GM23338 (cell line): ENCODE measurements at regions not wholly inside any gene's neighbourhood (a gene's known extent, or its start where the extent isn't known, plus 50 kb on each side); places are given as distances from the start of the nearest gene placed in this dataset.

Source experiments
- ATAC-seq: fragments of 200-7000 bp; cut with Tn5 transposase; 3 replicates; pipeline ENCODE4 v1.9.1; 2020
- DNase-seq: peaks from one replicate; pipeline ENCODE4 v3.0.0-alpha.2; 2015; ENCODE audit warnings: low spot score
- H2AFZ ChIP-seq: fragments of 200-600 bp; sonication (generic); 2 replicates; pipeline ENCODE4 v1.8.0; 2016; ENCODE audit warnings: antibody characterized with exemption, mild to moderate bottlenecking, moderate library complexity
- H3F3A ChIP-seq: fragments of 200-600 bp; sonication (generic); replicated peaks from 2 replicates; pipeline ENCODE4 v1.8.0; 2017; ENCODE audit warnings: antibody characterized with exemption, mixed run types, low read depth
- H3K27ac ChIP-seq: fragments of 200-600 bp; sonication (generic); 2 replicates; pipeline ENCODE4 v1.6.1; 2016; ENCODE audit warnings: low read depth
- H3K27me3 ChIP-seq: fragments of 200-600 bp; sonication (generic); 2 replicates; pipeline ENCODE4 v1.8.0; 2016; ENCODE audit warnings: mild to moderate bottlenecking, mixed run types, moderate library complexity; ENCODE audit not compliant: insufficient read depth
- H3K36me3 ChIP-seq: fragments of 200-600 bp; sonication (generic); 2 replicates; pipeline ENCODE4 v1.8.0; 2016; ENCODE audit warnings: mild to moderate bottlenecking; ENCODE audit not compliant: insufficient read depth
- H3K4me1 ChIP-seq: fragments of 200-600 bp; sonication (generic); 2 replicates; pipeline ENCODE4 v1.8.0; 2016; ENCODE audit warnings: mild to moderate bottlenecking, moderate library complexity; ENCODE audit not compliant: insufficient read depth
- H3K4me2 ChIP-seq: fragments of 200-600 bp; sonication (generic); 2 replicates; pipeline ENCODE4 v1.7.1; 2017; ENCODE audit warnings: mixed run types
- H3K4me3 ChIP-seq: fragments of 200-600 bp; sonication (generic); 2 replicates; pipeline ENCODE4 v1.6.1; 2016; ENCODE audit warnings: mixed run types
- H3K79me2 ChIP-seq: fragments of 200-600 bp; sonication (generic); replicated peaks from 2 replicates; pipeline ENCODE4 v1.8.0; 2017; ENCODE audit warnings: mild to moderate bottlenecking; ENCODE audit not compliant: insufficient read depth
- H3K9me2 ChIP-seq: fragments of 200-600 bp; sonication (generic); 2 replicates; pipeline ENCODE4 v1.8.0; 2017; ENCODE audit not compliant: insufficient read depth
- H4K20me1 ChIP-seq: fragments of 200-600 bp; sonication (generic); replicated peaks from 2 replicates; pipeline ENCODE4 v1.8.0; 2017; ENCODE audit warnings: mild to moderate bottlenecking; ENCODE audit not compliant: insufficient read depth
- H3K27ac Mint-ChIP-seq: 2 replicates; pipeline ENCODE4 v1.8.0; 2020; ENCODE audit warnings: inconsistent platforms, mild to moderate bottlenecking, moderate library complexity, mixed read lengths
- H3K27me3 Mint-ChIP-seq: 3 replicates; pipeline ENCODE4 v1.8.0; 2022; ENCODE audit warnings: low read depth, mild to moderate bottlenecking, moderate library complexity, mixed read lengths, inconsistent platforms; ENCODE audit not compliant: insufficient read depth, poor library complexity
- H3K36me3 Mint-ChIP-seq: 3 replicates; pipeline ENCODE4 v1.8.0; 2021; ENCODE audit warnings: low read depth, mild to moderate bottlenecking, inconsistent platforms, moderate library complexity, mixed read lengths
- H3K4me1 Mint-ChIP-seq: 3 replicates; pipeline ENCODE4 v1.8.0; 2020; ENCODE audit warnings: mild to moderate bottlenecking, inconsistent platforms, mixed read lengths
- H3K4me3 Mint-ChIP-seq: 3 replicates; pipeline ENCODE4 v1.8.0; 2021; ENCODE audit warnings: moderate library complexity, mild to moderate bottlenecking, inconsistent platforms, mixed read lengths
- H3K9me3 Mint-ChIP-seq: 3 replicates; pipeline ENCODE4 v1.8.0; 2020; ENCODE audit warnings: moderate library complexity, mild to moderate bottlenecking, inconsistent platforms, mixed read lengths
- CREB1 ChIP-seq: fragments of 250-450 bp; sonication (Bioruptor Pico); IDR thresholded peaks from 2 replicates; pipeline ENCODE4 v1.5.0; 2020; ENCODE audit warnings: low read depth, mild to moderate bottlenecking, moderate library complexity
- EZH2 ChIP-seq: fragments of 200-600 bp; sonication (generic); IDR thresholded peaks from one replicate; pipeline ENCODE4 v1.8.0; 2017; ENCODE audit warnings: antibody characterized with exemption, mild to moderate bottlenecking, low read depth; ENCODE audit not compliant: unreplicated experiment
- EZH2phosphoT487 ChIP-seq: fragments of 200-600 bp; sonication (generic); IDR thresholded peaks from one replicate; pipeline ENCODE4 v1.8.1; 2018; ENCODE audit warnings: antibody characterized with exemption; ENCODE audit not compliant: unreplicated experiment
- JUNB ChIP-seq: IDR thresholded peaks from one replicate; pipeline ENCODE4 v1.6.1; 2016; ENCODE audit warnings: antibody characterized with exemption; ENCODE audit not compliant: unreplicated experiment
- NANOG ChIP-seq: IDR thresholded peaks from 2 replicates; pipeline ENCODE4 v1.6.1; 2016; ENCODE audit warnings: antibody characterized with exemption, borderline replicate concordance
- POLR2AphosphoS5 ChIP-seq: IDR thresholded peaks from 2 replicates; pipeline ENCODE4 v1.6.1; 2016; ENCODE audit warnings: antibody characterized with exemption, low read depth
- STAT1 ChIP-seq: IDR thresholded peaks from one replicate; pipeline ENCODE4 v1.6.1; 2016; ENCODE audit warnings: antibody characterized with exemption; ENCODE audit not compliant: unreplicated experiment
- ZNF114 ChIP-seq: fragments of 250-450 bp; sonication (Bioruptor Pico); IDR thresholded peaks from 2 replicates; pipeline ENCODE4 v1.5.0; 2020; ENCODE audit warnings: mild to moderate bottlenecking, moderate library complexity
- ZNF331 ChIP-seq: fragments of 250-450 bp; sonication (Bioruptor Pico); IDR thresholded peaks from 2 replicates; pipeline ENCODE4 v1.5.0; 2020; ENCODE audit warnings: low read depth, mild to moderate bottlenecking, moderate library complexity
- TF ChIP-seq, protein P1 (sequence below): fragments of 250-450 bp; sonication (Bioruptor Pico); IDR thresholded peaks from 2 replicates; pipeline ENCODE4 v1.5.0; 2020; ENCODE audit warnings: mild to moderate bottlenecking, moderate library complexity
- TF ChIP-seq, protein P2 (sequence below): IDR thresholded peaks from one replicate; pipeline ENCODE4 v1.6.1; 2018; ENCODE audit warnings: antibody characterized with exemption; ENCODE audit not compliant: unreplicated experiment
- TF ChIP-seq, protein P3 (sequence below): IDR thresholded peaks from 2 replicates; pipeline ENCODE4 v1.6.1; 2016; ENCODE audit warnings: antibody characterized with exemption
- TF ChIP-seq, protein P4 (sequence below), 2 experiments: fragments of 200-600 bp in 1 of 2; sonication (generic) in 1 of 2; conservative IDR thresholded peaks; 2 replicates each; pipeline versions ENCODE4 v1.5.1 to v1.6.1; 2016 to 2017; ENCODE audit warnings: antibody characterized with exemption in 2 of 2, low read depth in 2 of 2, mild to moderate bottlenecking in 2 of 2, moderate library complexity in 1 of 2

DNA sequence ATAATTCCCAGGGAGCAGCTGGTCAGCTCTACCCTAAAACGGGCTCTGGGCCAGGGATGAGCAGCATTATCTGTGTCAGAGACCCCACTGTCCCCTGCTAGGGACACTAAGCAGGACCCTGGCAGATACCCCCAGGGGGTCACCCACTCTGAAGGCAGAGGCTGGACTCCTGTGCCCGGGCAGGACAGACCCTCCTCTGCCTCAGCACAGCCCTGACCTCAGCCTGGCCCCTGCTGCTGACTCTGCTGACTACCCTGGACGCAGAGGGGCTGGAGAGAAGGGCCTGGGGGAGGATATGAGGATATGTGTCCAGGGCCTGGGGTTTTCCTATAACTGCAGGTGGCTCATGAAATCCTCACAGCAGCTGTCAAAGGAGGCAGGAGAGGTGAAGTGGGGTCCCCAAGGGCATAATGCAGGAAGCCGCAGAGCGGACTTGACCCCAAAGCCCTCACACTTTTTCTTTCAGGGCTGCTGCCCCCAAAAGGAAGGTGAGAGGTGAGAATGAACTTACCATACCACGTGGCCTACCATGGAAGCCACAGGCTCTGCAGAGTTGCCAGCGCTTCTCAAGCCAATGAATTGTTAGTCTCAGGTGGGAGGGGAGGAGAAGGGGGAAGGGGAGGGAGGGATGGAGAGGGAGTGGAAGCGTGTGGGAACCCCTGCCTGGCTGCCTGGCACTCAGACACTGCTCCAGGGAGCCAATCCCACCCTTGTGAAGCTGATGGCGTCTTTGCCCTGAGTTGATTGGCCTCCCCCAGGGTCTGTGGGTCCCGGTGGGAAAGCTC lies 76.7 kb upstream of the WNT11 start:
- H3K36me3 ChIP-seq = no peaks in the 10 kb centered on the region
- H3K27ac ChIP-seq = no peak overlapping the region
- H3K27ac Mint-ChIP-seq = no peak overlapping the region
- TF ChIP-seq, protein P1, sequence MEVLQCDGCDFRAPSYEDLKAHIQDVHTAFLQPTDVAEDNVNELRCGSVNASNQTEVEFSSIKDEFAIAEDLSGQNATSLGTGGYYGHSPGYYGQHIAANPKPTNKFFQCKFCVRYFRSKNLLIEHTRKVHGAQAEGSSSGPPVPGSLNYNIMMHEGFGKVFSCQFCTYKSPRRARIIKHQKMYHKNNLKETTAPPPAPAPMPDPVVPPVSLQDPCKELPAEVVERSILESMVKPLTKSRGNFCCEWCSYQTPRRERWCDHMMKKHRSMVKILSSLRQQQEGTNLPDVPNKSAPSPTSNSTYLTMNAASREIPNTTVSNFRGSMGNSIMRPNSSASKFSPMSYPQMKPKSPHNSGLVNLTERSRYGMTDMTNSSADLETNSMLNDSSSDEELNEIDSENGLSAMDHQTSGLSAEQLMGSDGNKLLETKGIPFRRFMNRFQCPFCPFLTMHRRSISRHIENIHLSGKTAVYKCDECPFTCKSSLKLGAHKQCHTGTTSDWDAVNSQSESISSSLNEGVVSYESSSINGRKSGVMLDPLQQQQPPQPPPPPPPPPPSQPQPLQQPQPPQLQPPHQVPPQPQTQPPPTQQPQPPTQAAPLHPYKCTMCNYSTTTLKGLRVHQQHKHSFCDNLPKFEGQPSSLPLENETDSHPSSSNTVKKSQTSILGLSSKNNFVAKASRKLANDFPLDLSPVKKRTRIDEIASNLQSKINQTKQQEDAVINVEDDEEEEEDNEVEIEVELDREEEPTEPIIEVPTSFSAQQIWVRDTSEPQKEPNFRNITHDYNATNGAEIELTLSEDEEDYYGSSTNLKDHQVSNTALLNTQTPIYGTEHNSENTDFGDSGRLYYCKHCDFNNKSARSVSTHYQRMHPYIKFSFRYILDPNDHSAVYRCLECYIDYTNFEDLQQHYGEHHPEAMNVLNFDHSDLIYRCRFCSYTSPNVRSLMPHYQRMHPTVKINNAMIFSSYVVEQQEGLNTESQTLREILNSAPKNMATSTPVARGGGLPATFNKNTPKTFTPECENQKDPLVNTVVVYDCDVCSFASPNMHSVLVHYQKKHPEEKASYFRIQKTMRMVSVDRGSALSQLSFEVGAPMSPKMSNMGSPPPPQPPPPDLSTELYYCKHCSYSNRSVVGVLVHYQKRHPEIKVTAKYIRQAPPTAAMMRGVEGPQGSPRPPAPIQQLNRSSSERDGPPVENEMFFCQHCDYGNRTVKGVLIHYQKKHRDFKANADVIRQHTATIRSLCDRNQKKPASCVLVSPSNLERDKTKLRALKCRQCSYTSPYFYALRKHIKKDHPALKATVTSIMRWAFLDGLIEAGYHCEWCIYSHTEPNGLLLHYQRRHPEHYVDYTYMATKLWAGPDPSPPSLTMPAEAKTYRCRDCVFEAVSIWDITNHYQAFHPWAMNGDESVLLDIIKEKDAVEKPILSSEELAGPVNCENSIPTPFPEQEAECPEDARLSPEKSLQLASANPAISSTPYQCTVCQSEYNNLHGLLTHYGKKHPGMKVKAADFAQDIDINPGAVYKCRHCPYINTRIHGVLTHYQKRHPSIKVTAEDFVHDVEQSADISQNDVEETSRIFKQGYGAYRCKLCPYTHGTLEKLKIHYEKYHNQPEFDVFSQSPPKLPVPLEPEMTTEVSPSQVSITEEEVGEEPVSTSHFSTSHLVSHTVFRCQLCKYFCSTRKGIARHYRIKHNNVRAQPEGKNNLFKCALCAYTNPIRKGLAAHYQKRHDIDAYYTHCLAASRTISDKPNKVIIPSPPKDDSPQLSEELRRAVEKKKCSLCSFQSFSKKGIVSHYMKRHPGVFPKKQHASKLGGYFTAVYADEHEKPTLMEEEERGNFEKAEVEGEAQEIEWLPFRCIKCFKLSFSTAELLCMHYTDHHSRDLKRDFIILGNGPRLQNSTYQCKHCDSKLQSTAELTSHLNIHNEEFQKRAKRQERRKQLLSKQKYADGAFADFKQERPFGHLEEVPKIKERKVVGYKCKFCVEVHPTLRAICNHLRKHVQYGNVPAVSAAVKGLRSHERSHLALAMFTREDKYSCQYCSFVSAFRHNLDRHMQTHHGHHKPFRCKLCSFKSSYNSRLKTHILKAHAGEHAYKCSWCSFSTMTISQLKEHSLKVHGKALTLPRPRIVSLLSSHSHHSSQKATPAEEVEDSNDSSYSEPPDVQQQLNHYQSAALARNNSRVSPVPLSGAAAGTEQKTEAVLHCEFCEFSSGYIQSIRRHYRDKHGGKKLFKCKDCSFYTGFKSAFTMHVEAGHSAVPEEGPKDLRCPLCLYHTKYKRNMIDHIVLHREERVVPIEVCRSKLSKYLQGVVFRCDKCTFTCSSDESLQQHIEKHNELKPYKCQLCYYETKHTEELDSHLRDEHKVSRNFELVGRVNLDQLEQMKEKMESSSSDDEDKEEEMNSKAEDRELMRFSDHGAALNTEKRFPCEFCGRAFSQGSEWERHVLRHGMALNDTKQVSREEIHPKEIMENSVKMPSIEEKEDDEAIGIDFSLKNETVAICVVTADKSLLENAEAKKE (CRISPR knock-in tag) = no peak
- TF ChIP-seq, protein P2, sequence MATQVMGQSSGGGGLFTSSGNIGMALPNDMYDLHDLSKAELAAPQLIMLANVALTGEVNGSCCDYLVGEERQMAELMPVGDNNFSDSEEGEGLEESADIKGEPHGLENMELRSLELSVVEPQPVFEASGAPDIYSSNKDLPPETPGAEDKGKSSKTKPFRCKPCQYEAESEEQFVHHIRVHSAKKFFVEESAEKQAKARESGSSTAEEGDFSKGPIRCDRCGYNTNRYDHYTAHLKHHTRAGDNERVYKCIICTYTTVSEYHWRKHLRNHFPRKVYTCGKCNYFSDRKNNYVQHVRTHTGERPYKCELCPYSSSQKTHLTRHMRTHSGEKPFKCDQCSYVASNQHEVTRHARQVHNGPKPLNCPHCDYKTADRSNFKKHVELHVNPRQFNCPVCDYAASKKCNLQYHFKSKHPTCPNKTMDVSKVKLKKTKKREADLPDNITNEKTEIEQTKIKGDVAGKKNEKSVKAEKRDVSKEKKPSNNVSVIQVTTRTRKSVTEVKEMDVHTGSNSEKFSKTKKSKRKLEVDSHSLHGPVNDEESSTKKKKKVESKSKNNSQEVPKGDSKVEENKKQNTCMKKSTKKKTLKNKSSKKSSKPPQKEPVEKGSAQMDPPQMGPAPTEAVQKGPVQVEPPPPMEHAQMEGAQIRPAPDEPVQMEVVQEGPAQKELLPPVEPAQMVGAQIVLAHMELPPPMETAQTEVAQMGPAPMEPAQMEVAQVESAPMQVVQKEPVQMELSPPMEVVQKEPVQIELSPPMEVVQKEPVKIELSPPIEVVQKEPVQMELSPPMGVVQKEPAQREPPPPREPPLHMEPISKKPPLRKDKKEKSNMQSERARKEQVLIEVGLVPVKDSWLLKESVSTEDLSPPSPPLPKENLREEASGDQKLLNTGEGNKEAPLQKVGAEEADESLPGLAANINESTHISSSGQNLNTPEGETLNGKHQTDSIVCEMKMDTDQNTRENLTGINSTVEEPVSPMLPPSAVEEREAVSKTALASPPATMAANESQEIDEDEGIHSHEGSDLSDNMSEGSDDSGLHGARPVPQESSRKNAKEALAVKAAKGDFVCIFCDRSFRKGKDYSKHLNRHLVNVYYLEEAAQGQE = no peak
- TF ChIP-seq STAT1 (no peak), JUNB (no peak), ZNF331 (CRISPR knock-in tag) (no peak), EZH2 (no peak), ZNF114 (CRISPR knock-in tag) (no peak), EZH2phosphoT487 (no peak), CREB1 (CRISPR knock-in tag) (no peak), POLR2AphosphoS5 (no peak), NANOG (no peak)
- TF ChIP-seq, protein P3, sequence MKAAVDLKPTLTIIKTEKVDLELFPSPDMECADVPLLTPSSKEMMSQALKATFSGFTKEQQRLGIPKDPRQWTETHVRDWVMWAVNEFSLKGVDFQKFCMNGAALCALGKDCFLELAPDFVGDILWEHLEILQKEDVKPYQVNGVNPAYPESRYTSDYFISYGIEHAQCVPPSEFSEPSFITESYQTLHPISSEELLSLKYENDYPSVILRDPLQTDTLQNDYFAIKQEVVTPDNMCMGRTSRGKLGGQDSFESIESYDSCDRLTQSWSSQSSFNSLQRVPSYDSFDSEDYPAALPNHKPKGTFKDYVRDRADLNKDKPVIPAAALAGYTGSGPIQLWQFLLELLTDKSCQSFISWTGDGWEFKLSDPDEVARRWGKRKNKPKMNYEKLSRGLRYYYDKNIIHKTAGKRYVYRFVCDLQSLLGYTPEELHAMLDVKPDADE = no peak
- TF ChIP-seq, protein P4, sequence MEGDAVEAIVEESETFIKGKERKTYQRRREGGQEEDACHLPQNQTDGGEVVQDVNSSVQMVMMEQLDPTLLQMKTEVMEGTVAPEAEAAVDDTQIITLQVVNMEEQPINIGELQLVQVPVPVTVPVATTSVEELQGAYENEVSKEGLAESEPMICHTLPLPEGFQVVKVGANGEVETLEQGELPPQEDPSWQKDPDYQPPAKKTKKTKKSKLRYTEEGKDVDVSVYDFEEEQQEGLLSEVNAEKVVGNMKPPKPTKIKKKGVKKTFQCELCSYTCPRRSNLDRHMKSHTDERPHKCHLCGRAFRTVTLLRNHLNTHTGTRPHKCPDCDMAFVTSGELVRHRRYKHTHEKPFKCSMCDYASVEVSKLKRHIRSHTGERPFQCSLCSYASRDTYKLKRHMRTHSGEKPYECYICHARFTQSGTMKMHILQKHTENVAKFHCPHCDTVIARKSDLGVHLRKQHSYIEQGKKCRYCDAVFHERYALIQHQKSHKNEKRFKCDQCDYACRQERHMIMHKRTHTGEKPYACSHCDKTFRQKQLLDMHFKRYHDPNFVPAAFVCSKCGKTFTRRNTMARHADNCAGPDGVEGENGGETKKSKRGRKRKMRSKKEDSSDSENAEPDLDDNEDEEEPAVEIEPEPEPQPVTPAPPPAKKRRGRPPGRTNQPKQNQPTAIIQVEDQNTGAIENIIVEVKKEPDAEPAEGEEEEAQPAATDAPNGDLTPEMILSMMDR (conservative IDR thresholded peaks at IDR 0.05; ENCODE audit: low read depth in 2 of 2) = no peak
- no peak overlapping the region for H3K4me3 Mint-ChIP-seq
- no peak overlapping the region for H3K4me2 ChIP-seq
- no peaks in the 10 kb centered on the region for H4K20me1 ChIP-seq
- H3F3A ChIP-seq = no peaks in the 10 kb centered on the region
- no peaks in the 10 kb centered on the region; the same call in 1 of the 2 replicates for H3K9me2 ChIP-seq
- peaks cover 4% of the 10 kb centered on the region for H3K27me3 Mint-ChIP-seq
- no peaks in the 10 kb centered on the region for H3K79me2 ChIP-seq
- H3K9me3 Mint-ChIP-seq = no peaks in the 10 kb centered on the region
- no peak for DNase-seq
- no peaks in the 10 kb centered on the region for H3K27me3 ChIP-seq
- H2AFZ ChIP-seq = no peak overlapping the region
- peaks cover 13% of the 10 kb centered on the region for H3K4me1 Mint-ChIP-seq
- no peak; the same call in 2 of the 3 replicates for ATAC-seq
- peaks cover 11% of the 10 kb centered on the region; the same call in 1 of the 2 replicates for H3K4me1 ChIP-seq
- H3K4me3 ChIP-seq = no peak overlapping the region
- H3K36me3 Mint-ChIP-seq = no peaks in the 10 kb centered on the region
